HL-60 (cell line): ENCODE measurements at regions not wholly inside any gene's neighbourhood (a gene's known extent, or its start where the extent isn't known, plus 50 kb on each side); places are given as distances from the start of the nearest gene placed in this dataset.

Experiments
- DNase-seq, 2 experiments: peaks; one replicate each; pipeline ENCODE4 v3.0.0-alpha.2; 2010 to 2020; ENCODE audit warnings: low read depth in 1 of 2, low spot score in 1 of 2
- H3K27ac ChIP-seq: fragments of 250-450 bp; sonication (Bioruptor Pico); replicated peaks from 2 replicates; pipeline ENCODE4 v1.5.1; 2020; ENCODE audit warnings: mild to moderate bottlenecking, moderate library complexity
- H3K27me3 ChIP-seq: fragments of 250-450 bp; sonication (Bioruptor Pico); 2 replicates; pipeline ENCODE4 v1.5.1; 2021; ENCODE audit warnings: mild to moderate bottlenecking, moderate library complexity; ENCODE audit not compliant: insufficient read depth, poor library complexity, severe bottlenecking
- H3K4me3 ChIP-seq: replicated peaks from 2 replicates; pipeline ENCODE4 v1.5.1; 2011; ENCODE audit warnings: mild to moderate bottlenecking, control low read depth, low read length; ENCODE audit not compliant: insufficient read depth
- GABPA ChIP-seq: IDR thresholded peaks from 2 replicates; pipeline ENCODE4 v1.6.1; 2012; ENCODE audit warnings: low read depth
- POLR2AphosphoS5 ChIP-seq: IDR thresholded peaks from 2 replicates; pipeline ENCODE4 v1.6.1; 2012; ENCODE audit warnings: low read depth
- SPI1 ChIP-seq: IDR thresholded peaks from 2 replicates; pipeline ENCODE4 v1.6.1; 2012; ENCODE audit warnings: low read depth, mild to moderate bottlenecking, borderline replicate concordance
- TF ChIP-seq, protein P1 (sequence below): IDR thresholded peaks from 2 replicates; pipeline ENCODE4 v1.6.1; 2012; ENCODE audit warnings: low read depth; ENCODE audit not compliant: insufficient replicate concordance
- TF ChIP-seq, protein P2 (sequence below): IDR thresholded peaks from one replicate; pipeline ENCODE4 v1.5.1; 2011; ENCODE audit warnings: low read length, control low read depth, inconsistent platforms; ENCODE audit not compliant: insufficient read depth

DNA sequence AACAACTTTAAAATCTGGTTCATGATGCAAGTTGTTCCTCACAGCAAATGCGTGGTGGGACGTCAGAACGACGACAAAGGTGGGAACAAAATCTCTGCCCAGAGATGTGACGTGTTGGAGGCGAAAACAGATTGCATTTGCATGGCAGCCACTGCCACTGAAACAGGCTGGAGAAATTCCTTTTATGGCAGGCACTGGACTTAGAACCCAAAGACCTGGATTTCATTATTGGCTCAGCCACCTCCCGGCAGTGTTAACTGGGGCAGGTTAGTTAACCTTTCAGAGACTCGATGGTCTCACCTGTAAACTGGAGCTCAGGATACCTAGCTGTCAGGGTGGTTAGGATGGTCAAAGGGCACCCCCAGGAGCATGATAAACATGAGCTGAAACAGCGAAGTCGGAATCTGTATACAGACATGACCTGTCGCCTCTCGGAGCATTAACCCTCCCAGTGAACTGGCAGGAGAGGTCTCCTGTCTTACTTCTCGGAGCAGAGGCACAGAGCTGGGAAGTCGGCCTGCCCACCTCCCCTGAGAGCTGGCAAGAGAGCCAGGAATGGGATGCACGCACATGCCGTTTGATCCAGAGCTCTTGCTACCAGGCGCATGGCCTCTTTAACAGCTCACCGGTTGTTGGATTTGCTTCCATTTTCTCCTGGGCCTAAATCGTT lies 59.2 kb upstream of the TARBP1 start:
- TF ChIP-seq, protein P1, sequence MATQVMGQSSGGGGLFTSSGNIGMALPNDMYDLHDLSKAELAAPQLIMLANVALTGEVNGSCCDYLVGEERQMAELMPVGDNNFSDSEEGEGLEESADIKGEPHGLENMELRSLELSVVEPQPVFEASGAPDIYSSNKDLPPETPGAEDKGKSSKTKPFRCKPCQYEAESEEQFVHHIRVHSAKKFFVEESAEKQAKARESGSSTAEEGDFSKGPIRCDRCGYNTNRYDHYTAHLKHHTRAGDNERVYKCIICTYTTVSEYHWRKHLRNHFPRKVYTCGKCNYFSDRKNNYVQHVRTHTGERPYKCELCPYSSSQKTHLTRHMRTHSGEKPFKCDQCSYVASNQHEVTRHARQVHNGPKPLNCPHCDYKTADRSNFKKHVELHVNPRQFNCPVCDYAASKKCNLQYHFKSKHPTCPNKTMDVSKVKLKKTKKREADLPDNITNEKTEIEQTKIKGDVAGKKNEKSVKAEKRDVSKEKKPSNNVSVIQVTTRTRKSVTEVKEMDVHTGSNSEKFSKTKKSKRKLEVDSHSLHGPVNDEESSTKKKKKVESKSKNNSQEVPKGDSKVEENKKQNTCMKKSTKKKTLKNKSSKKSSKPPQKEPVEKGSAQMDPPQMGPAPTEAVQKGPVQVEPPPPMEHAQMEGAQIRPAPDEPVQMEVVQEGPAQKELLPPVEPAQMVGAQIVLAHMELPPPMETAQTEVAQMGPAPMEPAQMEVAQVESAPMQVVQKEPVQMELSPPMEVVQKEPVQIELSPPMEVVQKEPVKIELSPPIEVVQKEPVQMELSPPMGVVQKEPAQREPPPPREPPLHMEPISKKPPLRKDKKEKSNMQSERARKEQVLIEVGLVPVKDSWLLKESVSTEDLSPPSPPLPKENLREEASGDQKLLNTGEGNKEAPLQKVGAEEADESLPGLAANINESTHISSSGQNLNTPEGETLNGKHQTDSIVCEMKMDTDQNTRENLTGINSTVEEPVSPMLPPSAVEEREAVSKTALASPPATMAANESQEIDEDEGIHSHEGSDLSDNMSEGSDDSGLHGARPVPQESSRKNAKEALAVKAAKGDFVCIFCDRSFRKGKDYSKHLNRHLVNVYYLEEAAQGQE = no peak
- TF ChIP-seq, protein P2, sequence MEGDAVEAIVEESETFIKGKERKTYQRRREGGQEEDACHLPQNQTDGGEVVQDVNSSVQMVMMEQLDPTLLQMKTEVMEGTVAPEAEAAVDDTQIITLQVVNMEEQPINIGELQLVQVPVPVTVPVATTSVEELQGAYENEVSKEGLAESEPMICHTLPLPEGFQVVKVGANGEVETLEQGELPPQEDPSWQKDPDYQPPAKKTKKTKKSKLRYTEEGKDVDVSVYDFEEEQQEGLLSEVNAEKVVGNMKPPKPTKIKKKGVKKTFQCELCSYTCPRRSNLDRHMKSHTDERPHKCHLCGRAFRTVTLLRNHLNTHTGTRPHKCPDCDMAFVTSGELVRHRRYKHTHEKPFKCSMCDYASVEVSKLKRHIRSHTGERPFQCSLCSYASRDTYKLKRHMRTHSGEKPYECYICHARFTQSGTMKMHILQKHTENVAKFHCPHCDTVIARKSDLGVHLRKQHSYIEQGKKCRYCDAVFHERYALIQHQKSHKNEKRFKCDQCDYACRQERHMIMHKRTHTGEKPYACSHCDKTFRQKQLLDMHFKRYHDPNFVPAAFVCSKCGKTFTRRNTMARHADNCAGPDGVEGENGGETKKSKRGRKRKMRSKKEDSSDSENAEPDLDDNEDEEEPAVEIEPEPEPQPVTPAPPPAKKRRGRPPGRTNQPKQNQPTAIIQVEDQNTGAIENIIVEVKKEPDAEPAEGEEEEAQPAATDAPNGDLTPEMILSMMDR = no peak
- TF ChIP-seq GABPA (no peak), POLR2AphosphoS5 (no peak), SPI1 (no peak)
- H3K4me3 ChIP-seq = no peak overlapping the region
- no peak overlapping the region for H3K27ac ChIP-seq
- H3K27me3 ChIP-seq = no peaks in the 10 kb centered on the region
- no peak for DNase-seq

DNA sequence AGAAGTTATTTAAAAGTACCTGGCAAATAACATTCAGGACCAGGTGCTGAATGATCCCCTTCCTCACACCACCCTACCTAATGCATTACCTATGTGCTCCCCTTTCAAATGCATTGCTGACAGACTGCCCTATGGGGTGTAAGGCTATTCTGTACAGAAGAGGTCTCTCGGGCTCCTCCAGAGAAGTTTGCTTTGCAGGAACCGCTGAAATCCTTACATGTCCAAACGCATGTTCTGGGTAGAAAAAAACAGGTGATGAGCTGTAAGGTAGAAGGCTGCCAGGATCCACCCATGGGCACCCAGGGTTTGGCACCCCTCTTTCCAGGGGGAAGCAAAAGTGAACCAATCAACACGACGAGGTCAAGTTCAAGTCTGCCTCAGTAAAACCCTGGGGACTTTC lies 58.3 kb upstream of the TARBP1 start:
- no peak for DNase-seq
- Histone ChIP-seq H3K27me3 (no peaks in the 10 kb centered on the region), H3K27ac (no peak overlapping the region), H3K4me3 (no peak overlapping the region)
- TF ChIP-seq, protein P1 = no peak
- TF ChIP-seq SPI1 (no peak), GABPA (no peak), POLR2AphosphoS5 (no peak)
- TF ChIP-seq, protein P2 = no peak

DNA sequence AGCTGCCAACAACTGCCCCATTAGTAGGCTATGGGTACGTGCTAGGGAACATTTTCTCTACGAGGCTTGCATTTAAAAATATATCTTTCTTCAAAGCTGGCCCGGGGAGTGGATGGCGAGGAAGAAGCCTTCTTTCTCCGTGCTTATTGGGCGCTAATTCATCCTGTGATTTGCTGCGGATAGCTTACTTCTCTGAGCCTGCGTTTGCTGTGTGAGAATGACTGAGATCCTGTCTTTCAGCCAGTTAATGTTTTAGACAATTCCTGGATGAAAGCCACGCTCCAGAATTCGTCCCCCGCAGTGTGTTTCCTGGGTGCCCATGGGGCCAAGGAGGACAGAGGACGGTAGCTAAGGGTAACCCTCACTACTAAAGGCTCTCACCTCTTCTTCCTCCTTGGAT lies 57.8 kb upstream of the TARBP1 start:
- TF ChIP-seq, protein P1 = no peak
- no peak for TF ChIP-seq SPI1
- TF ChIP-seq, protein P2 = no peak
- no peak overlapping the region for H3K27ac ChIP-seq
- H3K27me3 ChIP-seq = no peaks in the 10 kb centered on the region
- no peak for DNase-seq
- no peak overlapping the region for H3K4me3 ChIP-seq
